Fibroblast of lung (primary cell): ENCODE measurements at regions not wholly inside any gene's neighbourhood (a gene's known extent, or its start where the extent isn't known, plus 50 kb on each side); places are given as distances from the start of the nearest gene placed in this dataset.

Source experiments
- EZH2 ChIP-seq: IDR thresholded peaks from 2 replicates; pipeline ENCODE4 v1.5.1; 2012; ENCODE audit warnings: low read length, control low read depth, mild to moderate bottlenecking; ENCODE audit errors: missing control alignments
- TF ChIP-seq, protein P1 (sequence below), 2 donors: IDR thresholded peaks in 1 of 2; conservative IDR thresholded peaks in 1 of 2; 1 replicate in 1 of 2; 2 replicates in 1 of 2; pipeline ENCODE4 v1.5.1; 2011 to 2012; ENCODE audit warnings: low read length in 2 of 2, control low read depth in 1 of 2, inconsistent platforms in 1 of 2, low read depth in 1 of 2, mild to moderate bottlenecking in 1 of 2

DNA sequence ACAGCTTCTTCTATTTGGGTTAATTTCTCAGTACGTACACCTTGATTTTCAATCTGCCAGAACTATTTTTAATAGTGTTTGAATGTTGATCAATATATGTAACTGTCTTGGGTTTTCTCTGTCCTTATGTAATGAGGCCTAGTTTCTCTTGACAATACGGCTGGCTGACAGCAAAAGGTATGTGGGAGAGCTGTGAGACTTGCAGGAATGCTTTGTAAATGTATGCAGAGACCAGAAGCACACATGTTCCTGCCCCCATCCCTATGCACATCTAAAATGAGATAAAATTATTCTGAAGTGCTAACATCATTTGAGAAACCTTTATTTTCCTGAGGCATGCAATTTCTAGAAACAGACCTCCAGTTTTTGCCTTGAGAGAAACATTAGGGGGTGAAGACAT is 593.8 kb upstream of the GBE1 start:
- TF ChIP-seq, protein P1, sequence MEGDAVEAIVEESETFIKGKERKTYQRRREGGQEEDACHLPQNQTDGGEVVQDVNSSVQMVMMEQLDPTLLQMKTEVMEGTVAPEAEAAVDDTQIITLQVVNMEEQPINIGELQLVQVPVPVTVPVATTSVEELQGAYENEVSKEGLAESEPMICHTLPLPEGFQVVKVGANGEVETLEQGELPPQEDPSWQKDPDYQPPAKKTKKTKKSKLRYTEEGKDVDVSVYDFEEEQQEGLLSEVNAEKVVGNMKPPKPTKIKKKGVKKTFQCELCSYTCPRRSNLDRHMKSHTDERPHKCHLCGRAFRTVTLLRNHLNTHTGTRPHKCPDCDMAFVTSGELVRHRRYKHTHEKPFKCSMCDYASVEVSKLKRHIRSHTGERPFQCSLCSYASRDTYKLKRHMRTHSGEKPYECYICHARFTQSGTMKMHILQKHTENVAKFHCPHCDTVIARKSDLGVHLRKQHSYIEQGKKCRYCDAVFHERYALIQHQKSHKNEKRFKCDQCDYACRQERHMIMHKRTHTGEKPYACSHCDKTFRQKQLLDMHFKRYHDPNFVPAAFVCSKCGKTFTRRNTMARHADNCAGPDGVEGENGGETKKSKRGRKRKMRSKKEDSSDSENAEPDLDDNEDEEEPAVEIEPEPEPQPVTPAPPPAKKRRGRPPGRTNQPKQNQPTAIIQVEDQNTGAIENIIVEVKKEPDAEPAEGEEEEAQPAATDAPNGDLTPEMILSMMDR (conservative IDR thresholded peaks at IDR 0.05 in 1 of 2, IDR thresholded peaks at IDR 0.05 in 1 of 2; ENCODE audit: low read depth in 1 of 2, low read length in 2 of 2), result no peak
- no peak for TF ChIP-seq EZH2
